Prostate gland (tissue), 2 donors: ENCODE measurements at regions not wholly inside any gene's neighbourhood (a gene's known extent, or its start where the extent isn't known, plus 50 kb on each side); places are given as distances from the start of the nearest gene placed in this dataset.

Source experiments
- DNase-seq: peaks from one replicate; pipeline ENCODE4 v3.0.0-alpha.2; 2019; ENCODE audit warnings: low spot score
- H3K27ac ChIP-seq, 2 donors: fragments of 200-600 bp; sonication (generic); 2 replicates each; pipeline ENCODE4 v1.5.1; 2017 to 2019
- H3K27me3 ChIP-seq: fragments of 200-600 bp; sonication (generic); replicated peaks from 2 replicates; pipeline ENCODE4 v1.5.1; 2019; ENCODE audit not compliant: insufficient read depth
- H3K36me3 ChIP-seq, 2 donors: fragments of 200-600 bp; sonication (generic); 1 replicate in 1 of 2; 2 replicates in 1 of 2; pipeline versions ENCODE4 v1.5.1 to v1.8.1; 2017 to 2019
- H3K4me1 ChIP-seq: fragments of 200-600 bp; sonication (generic); replicated peaks from 2 replicates; pipeline ENCODE4 v1.5.1; 2019
- H3K4me3 ChIP-seq, 2 donors: fragments of 200-600 bp; sonication (generic); 2 replicates each; pipeline ENCODE4 v1.5.1; 2017 to 2019
- H3K9me3 ChIP-seq: fragments of 200-600 bp; sonication (generic); 2 replicates; pipeline ENCODE4 v1.5.1; 2017
- POLR2A ChIP-seq: fragments of 450-650 bp; IDR thresholded peaks from one replicate; pipeline ENCODE4 v1.6.1; 2016; ENCODE audit warnings: antibody characterized with exemption, mild to moderate bottlenecking
- POLR2AphosphoS5 ChIP-seq: sonication (generic); formaldehyde crosslinking; IDR thresholded peaks from one replicate; pipeline ENCODE4 v1.6.1; 2017; ENCODE audit warnings: antibody characterized with exemption
- WGBS: methylation state at CpG from one replicate; pipeline ENCODE4 v1.1.5; 2018; 5-methylcytosine and 5-hydroxymethylcytosine counted together
- intact Hi-C: fragments of 100-400 bp; cut with DNase I; formaldehyde crosslinking; loops from one replicate; pipeline ENCODE4 v1.14.2; 2022
- TF ChIP-seq, protein P1 (sequence below), 4 experiments: fragments of 200-600 bp in 2 of 4; fragments of 450-650 bp in 2 of 4; sonication (generic) in 2 of 4; IDR thresholded peaks; 1 replicate in 3 of 4; 2 replicates in 1 of 4; pipeline ENCODE4 v1.5.1; 2016 to 2019; ENCODE audit warnings: antibody characterized with exemption in 4 of 4, mild to moderate bottlenecking in 2 of 4, moderate library complexity in 2 of 4

DNA sequence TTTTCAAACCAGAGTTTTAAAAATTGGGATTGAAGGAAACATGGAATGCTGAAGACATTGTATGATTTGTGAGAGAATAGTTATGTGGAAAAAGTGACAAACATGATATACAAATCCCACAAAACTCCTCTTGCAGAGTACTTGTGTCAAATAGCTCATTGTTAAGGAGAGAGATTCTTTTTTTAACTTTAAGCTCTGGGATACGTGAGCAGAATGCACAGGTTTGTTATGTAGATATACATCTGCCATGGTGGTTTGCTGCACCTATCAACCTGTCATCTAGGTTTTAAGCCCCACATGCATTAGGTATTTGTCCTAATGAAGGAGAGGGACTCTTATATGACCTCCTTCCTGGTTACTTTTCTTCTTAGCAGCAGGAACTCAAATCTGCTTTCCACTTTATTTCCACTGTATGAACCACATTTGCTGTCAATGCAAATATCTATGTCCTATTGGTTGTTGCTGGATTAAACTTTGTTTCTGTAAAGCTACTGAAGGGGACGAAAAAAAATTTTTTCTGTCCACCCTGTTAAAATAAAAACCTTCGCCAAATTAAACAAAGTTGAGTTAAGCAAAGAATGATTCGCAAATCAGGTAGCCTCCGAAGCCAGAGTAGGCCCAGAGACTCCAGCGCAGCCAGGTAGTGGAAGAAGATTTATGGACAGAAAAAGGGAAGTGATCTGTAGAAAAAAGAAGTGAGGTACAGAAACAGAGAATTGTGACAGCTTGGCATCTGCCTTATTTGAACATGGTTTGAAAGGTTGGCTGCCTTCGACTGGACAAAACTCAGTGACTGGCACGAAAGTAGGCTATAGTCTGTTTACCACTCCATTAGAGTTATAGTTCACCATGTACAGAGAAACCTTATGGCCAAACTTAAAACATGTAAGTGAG is 430.1 kb upstream of the CHST9 start:
- H3K27ac ChIP-seq = no peak overlapping the region

GRCh38 chr18:27609221-27609620 is 424.1 kb upstream of the CHST9 start:
- no peaks in the 10 kb centered on the region for H3K36me3 ChIP-seq
- no peak for TF ChIP-seq POLR2A
- no peak for TF ChIP-seq POLR2AphosphoS5
- TF ChIP-seq, protein P1, sequence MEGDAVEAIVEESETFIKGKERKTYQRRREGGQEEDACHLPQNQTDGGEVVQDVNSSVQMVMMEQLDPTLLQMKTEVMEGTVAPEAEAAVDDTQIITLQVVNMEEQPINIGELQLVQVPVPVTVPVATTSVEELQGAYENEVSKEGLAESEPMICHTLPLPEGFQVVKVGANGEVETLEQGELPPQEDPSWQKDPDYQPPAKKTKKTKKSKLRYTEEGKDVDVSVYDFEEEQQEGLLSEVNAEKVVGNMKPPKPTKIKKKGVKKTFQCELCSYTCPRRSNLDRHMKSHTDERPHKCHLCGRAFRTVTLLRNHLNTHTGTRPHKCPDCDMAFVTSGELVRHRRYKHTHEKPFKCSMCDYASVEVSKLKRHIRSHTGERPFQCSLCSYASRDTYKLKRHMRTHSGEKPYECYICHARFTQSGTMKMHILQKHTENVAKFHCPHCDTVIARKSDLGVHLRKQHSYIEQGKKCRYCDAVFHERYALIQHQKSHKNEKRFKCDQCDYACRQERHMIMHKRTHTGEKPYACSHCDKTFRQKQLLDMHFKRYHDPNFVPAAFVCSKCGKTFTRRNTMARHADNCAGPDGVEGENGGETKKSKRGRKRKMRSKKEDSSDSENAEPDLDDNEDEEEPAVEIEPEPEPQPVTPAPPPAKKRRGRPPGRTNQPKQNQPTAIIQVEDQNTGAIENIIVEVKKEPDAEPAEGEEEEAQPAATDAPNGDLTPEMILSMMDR (IDR thresholded peaks at IDR 0.05) = no peak
- no peak overlapping the region for H3K27ac ChIP-seq
- DNase-seq = no peak
- no peak overlapping the region for H3K4me3 ChIP-seq
- H3K9me3 ChIP-seq = no peaks in the 10 kb centered on the region
- intact Hi-C loops = loop anchor here (10.0 kb wide), 1 partner anchor 586 kb away; no protein-coding TSS in a partner anchor
- H3K4me1 ChIP-seq = no peaks in the 10 kb centered on the region
- no peaks in the 10 kb centered on the region for H3K27me3 ChIP-seq

More for the DNA sequence above, 430.1 kb upstream of the CHST9 start:
- Histone ChIP-seq H3K9me3 (no peaks in the 10 kb centered on the region), H3K4me1 (no peaks in the 10 kb centered on the region), H3K27me3 (no peaks in the 10 kb centered on the region), H3K36me3 (no peaks in the 10 kb centered on the region), H3K4me3 (no peak overlapping the region)
- TF ChIP-seq, protein P1 (IDR thresholded peaks at IDR 0.05) = no peak
- TF ChIP-seq POLR2A (no peak), POLR2AphosphoS5 (no peak)
- WGBS = 50% methylated on average over 8 of the region's 8 CpGs
- no peak for DNase-seq
- intact Hi-C loops = no loop called here

GRCh38 chr18:27608742-27609141 is 423.6 kb upstream of the CHST9 start:
- Histone ChIP-seq H3K36me3 (no peaks in the 10 kb centered on the region), H3K4me3 (no peak overlapping the region), H3K4me1 (no peaks in the 10 kb centered on the region), H3K9me3 (no peaks in the 10 kb centered on the region), H3K27ac (no peak overlapping the region), H3K27me3 (no peaks in the 10 kb centered on the region)
- WGBS = 96% methylated on average over 3 of the region's 3 CpGs
- intact Hi-C loops = loop anchor here (10.0 kb wide), 1 partner anchor 586 kb away; no protein-coding TSS in a partner anchor
- no peak for DNase-seq
- TF ChIP-seq, protein P1 (IDR thresholded peaks at IDR 0.05) = no peak
- TF ChIP-seq POLR2A (no peak), POLR2AphosphoS5 (no peak)

- TF ChIP-seq, protein P1 (IDR thresholded peaks at IDR 0.05) = no peak
- TF ChIP-seq POLR2A (no peak), POLR2AphosphoS5 (no peak)
- Histone ChIP-seq H3K36me3 (no peaks in the 10 kb centered on the region), H3K9me3 (no peaks in the 10 kb centered on the region), H3K27me3 (no peaks in the 10 kb centered on the region), H3K4me3 (no peak overlapping the region), H3K27ac (no peak overlapping the region), H3K4me1 (no peaks in the 10 kb centered on the region)
- intact Hi-C loops = loop anchor here (10.0 kb wide), 1 partner anchor 587 kb away; no protein-coding TSS in a partner anchor
- no peak for DNase-seq
- WGBS = 87% methylated on average over 3 of the region's 3 CpGs
Observed at GRCh38 chr18:27608174-27608573, 423.1 kb upstream of the CHST9 start.

GRCh38 chr18:27606741-27607140 is 421.6 kb upstream of the CHST9 start:
- TF ChIP-seq POLR2AphosphoS5 (no peak), POLR2A (no peak)
- TF ChIP-seq, protein P1 (IDR thresholded peaks at IDR 0.05) = no peak
- intact Hi-C loops = loop anchor here (10.0 kb wide), 1 partner anchor 588 kb away; no protein-coding TSS in a partner anchor
- no peak overlapping the region for H3K4me3 ChIP-seq
- no peak overlapping the region for H3K27ac ChIP-seq
- no peaks in the 10 kb centered on the region for H3K4me1 ChIP-seq
- no peak for DNase-seq
- WGBS = 76% methylated on average over 2 of the region's 2 CpGs
- H3K9me3 ChIP-seq = no peaks in the 10 kb centered on the region
- H3K27me3 ChIP-seq = no peaks in the 10 kb centered on the region
- H3K36me3 ChIP-seq = no peaks in the 10 kb centered on the region
